C4-2B (cell line): ENCODE measurements at regions not wholly inside any gene's neighbourhood (a gene's known extent, or its start where the extent isn't known, plus 50 kb on each side); places are given as distances from the start of the nearest gene placed in this dataset.

Experiments used
- H3K27ac ChIP-seq: fragments of 450-650 bp; 2 replicates; pipeline ENCODE4 v1.5.1; 2017
- CTCF ChIP-seq: fragments of 450-650 bp; conservative IDR thresholded peaks from 2 replicates; pipeline ENCODE4 v1.5.1; 2017; ENCODE audit warnings: mild to moderate bottlenecking
- ZFX ChIP-seq: fragments of 450-650 bp; IDR thresholded peaks from 2 replicates; pipeline ENCODE4 v1.6.1; 2017

GRCh38 chr12:75781532-75782046 is 250.0 kb downstream of the PHLDA1 start:
- H3K27ac ChIP-seq = no peak overlapping the region
- no peak for TF ChIP-seq ZFX
- TF ChIP-seq CTCF = no peak

GRCh38 chr12:75779891-75780496 is 251.6 kb downstream of the PHLDA1 start:
- no peak overlapping the region for H3K27ac ChIP-seq
- TF ChIP-seq CTCF (no peak), ZFX (no peak)

- TF ChIP-seq ZFX = no peak
- TF ChIP-seq CTCF = no peak
- H3K27ac ChIP-seq = no peak overlapping the region
Measured at GRCh38 chr12:75774261-75775052, 257.1 kb downstream of the PHLDA1 start.

GRCh38 chr12:75773377-75773776 is 258.2 kb downstream of the PHLDA1 start:
- H3K27ac ChIP-seq = no peak overlapping the region
- TF ChIP-seq CTCF (no peak), ZFX (no peak)

GRCh38 chr12:75771023-75771422 is 259.6 kb upstream of the KRR1 start:
- H3K27ac ChIP-seq = no peak overlapping the region
- TF ChIP-seq CTCF (no peak), ZFX (no peak)

- H3K27ac ChIP-seq = no peak overlapping the region
- TF ChIP-seq ZFX = no peak
- no peak for TF ChIP-seq CTCF
Measured at GRCh38 chr12:75767957-75768356, 256.5 kb upstream of the KRR1 start.
